GM18907 (cell line): ENCODE measurements at regions not wholly inside any gene's neighbourhood (a gene's known extent, or its start where the extent isn't known, plus 50 kb on each side); places are given as distances from the start of the nearest gene placed in this dataset.

Source experiments
- ATAC-seq: cut with Tn5 transposase; IDR thresholded peaks from one replicate; pipeline ENCODE4 v1.9.1; 2021; ENCODE audit warnings: mild to moderate bottlenecking, moderate library complexity; ENCODE audit not compliant: unreplicated experiment

DNA sequence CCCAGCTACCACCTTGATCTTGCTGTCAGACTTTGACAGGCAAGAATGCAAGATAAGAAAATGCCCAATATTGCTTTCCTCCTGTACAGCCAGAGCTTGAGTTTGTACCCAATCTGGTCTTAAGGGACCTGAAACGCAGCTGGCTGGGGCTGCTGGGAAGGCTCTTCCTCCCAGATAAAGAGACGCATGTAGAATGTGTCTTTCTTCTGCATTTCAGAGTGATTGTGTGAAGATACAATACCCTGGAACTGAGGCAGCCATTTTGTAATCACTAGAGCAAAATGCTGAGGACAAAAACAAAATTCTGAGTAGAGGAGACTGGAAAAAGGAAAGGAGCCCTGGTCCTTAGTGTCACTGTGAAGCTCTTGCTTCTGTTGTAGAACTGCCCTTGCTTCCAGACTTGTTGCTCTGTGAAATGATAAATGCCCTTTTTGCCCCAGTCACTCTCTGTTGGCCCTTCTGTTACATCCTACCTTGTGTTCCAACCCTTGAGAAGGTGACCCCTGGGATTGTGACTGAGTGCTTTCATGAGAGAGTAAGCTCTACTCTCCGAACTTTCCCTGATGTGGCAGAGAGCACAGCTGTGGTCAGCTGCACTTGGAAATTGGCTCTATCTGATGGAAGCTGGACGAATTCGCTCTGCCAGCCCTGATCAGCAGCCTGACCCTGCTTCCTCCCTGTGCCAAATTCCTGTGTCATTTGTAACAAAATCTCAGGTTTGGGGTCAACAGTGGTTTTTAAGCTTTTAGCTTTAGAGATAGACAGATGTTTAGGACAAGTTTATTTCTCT lies 137.4 kb upstream of the RBMS1 start:
- ATAC-seq, result no peak

DNA sequence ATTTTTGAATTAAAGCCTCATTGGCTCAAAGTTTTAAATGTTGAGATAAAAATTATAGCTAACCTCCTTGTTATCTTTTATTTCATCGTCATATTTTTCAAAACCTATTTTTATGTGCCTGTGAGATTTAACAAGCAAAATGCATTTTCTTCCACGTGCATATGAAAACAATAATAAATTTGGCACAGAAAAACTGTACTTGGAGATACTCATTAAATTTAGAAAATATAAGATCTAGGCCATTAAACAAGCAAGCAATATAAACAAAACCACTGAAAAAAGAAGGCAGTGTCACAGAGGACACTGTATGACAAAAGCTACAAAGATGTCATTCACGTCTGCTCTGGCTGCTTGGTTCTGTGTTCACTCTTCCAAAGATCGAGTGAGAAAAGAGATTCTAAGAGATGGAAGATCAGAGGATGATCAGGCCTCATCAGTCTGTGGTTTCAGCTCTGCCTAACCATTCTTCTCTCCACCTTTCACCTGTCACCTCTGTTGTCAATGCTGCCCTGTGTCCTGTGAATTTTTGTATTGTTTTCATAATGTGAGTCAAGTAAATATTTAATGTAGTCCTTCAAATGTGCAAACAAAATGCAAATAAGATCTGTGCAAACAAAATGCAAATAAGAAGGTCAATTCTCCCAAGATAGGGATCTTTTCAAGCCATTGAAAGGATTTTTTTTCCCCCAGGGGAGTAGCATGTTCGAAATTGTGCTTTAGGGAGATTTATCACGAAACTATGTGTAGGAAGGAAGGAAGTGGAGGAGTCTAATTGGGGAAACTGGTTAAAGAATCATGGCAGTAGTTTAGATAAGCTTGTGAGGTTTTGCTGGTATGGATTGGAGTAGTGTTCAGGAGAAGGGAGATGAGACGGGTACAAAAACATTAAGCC lies 138.7 kb upstream of the RBMS1 start:
- no peak for ATAC-seq

DNA sequence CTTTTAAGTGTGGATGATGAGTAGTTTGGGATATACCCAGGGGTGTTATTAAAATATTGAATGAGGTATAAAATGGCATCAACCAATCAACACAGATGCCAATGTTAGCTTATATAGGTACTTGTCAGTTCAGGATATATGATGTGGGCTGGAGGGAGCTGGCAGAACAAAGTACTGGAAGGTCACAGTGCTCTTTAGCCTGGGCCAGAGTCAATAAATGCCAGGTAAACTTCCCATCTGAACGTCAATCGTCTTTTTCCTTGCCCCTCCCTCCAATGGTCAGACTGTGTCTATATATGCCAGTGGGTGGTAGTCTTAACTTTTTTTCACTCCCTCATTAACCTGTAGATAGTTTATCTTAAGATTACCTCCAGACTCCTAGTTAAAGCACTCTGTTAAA lies 140.8 kb upstream of the RBMS1 start:
- no peak for ATAC-seq

DNA sequence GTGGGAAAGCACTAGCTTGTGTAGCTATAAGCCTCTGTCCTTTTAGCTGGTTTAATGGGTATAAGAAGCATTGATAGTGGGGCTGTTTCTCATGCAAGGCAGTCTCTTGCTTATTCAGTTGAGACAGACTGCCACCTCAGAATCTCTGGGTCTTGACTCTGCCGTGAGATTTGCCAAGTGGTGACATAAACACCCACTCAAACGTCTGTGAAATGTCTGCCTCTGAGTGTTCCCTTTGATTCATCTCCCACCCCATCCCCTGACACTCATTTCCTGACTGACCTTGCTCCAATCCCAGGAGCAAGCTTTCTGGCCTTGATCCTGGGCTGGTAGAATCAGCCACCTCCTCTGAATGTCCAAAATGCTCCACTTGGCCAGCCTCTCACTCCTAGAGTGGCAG lies 141.9 kb upstream of the RBMS1 start:
- no peak for ATAC-seq

DNA sequence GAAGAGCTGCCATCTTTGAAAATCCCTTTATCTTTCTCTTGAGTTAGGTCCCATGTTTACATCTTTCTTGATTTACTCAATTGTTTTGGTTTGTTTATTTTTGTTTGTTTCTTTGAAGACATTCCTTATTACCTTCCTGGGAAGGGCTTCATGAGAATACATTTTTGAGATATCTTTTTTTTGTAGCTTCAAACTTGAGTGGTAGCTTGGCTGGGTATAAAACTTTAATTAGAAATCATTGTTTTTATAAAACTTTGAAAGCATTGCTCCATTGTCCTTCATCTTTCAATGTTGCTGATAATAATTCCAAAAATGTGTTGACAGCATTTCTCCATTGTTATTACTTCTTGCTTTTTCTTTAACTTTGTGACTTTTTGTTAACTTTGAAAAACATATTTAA lies 145.9 kb upstream of the RBMS1 start:
- no peak for ATAC-seq

DNA sequence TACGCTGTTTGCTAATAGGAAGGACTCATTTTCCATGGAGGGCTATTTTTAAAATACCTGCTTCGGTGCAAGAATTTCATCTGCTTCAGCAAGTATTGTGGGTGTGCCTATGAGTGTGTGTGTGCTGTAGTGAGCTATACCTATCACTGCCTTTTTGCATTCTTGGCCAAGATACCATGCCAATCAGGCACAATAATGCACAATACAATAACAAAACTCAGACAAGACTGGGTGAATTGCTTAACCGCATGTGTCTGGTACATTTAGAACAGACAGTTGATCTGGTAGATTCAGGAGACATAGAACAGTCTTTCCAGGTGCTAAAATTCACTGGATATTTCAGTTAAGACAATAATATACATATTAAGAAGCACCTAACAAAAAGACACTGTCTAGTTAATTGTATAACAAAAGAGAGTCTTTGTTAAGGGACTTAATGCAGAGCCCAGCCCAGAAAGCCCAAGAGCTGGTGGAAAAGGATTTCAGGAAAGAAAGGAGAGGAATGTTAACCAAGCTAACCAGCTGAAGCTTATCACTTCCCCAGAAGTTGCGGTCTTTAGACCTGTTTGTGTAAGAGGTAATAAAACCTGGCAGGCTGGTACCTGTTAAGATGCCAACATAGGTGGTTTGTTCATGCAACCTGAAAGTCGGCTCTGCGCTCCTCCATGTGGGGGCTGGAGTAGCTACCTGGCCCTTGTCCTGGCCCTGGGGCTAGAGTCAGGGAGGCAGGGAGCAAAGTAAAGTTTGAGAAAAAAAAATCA lies 153.3 kb upstream of the RBMS1 start:
- no peak for ATAC-seq

DNA sequence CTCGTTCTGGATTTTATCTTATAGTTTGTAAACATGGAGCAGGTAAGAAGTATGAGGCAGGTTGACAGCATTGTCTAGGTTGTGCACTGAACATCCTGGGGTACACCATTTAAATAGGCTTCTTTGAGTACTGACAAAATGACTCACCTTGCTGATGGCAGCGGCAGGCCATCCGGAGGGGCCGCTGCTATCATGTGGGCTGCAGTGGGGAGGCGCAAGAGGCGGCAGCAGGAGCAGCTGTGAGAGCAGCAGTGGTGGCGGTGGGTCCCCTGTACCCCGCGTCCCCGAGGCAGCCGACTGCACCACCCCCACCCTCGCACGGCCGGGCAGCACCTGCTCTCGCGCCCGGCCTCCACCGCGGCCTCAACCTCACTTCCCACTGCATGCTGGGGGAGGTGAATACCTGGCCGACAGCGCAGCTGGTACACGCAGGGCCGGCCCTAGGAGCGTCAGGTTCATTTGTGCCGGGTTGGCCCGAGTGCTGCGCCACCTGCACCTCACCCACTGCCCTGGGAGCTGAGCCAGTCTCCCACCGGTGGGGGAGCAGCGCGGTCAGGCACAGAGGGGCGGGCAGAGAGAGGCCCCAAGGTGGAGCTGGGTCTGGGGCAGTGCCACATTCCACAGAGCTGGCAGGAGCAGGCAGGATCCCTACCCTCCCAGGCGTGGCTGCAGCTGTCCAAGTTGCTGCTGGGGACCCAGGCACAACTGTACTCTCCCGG lies 154.5 kb upstream of the RBMS1 start:
- ATAC-seq, result no peak

DNA sequence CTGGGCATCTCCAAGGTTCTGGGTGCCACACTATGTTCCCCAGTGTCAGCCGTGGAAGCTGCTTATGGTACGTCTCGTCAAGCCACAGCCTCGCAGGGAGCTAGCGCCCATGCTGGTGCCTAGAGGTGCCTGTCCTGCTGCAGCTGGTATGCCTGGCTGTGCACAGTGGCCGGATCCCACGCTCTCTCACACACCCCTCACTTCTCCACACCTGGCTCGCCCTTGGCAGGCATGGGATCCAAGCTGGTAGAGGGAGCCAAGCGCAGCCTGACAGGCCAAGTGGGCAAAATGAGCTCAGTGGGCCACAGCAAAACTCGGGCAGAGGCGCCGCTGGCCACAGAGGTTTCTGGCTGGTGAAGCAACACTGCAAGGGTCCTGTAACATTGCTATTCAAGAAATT lies 156.1 kb upstream of the RBMS1 start:
- ATAC-seq, result no peak

DNA sequence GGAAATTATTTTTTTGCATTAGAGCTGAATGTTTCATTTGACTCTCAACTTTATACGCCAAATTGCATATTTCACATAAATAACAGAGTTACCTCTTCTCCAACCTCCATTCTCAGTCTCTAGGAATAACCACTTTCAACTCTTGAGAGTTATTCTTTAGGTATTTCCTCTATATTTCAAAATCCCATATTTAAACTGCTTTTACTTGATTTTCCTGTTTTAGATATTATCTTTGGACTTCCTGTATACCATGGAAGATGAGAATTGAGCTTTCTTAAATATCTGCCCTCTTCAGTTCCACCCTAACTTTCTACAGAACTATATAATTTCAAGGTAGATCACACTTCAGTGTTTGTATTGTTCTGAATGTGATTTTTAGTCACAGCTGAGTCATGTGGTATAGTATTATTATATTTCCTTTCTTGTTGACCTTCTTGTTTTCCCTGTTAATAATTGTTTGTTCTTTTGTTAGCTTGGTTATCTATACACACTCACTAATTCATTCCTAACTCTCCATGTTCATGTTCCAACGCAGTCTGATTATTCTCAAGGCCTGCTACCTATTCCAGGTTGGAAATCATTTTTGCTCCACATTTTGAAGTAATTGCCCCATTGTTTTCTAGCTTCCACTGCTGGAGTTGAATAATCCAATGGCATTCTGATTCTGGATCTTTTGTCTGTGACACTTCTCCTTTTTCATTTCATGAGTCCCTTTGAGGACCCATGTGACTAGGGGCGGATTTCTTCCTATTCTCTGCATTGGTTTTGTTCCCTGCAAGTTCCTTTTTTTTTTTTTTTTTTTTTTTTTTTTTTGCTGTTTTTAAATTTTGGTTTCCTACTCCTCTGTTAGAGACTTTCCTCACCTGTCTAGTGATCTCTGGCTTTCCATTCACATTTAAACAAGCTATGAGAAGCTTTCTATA lies 156.8 kb upstream of the RBMS1 start:
- ATAC-seq, result no peak

DNA sequence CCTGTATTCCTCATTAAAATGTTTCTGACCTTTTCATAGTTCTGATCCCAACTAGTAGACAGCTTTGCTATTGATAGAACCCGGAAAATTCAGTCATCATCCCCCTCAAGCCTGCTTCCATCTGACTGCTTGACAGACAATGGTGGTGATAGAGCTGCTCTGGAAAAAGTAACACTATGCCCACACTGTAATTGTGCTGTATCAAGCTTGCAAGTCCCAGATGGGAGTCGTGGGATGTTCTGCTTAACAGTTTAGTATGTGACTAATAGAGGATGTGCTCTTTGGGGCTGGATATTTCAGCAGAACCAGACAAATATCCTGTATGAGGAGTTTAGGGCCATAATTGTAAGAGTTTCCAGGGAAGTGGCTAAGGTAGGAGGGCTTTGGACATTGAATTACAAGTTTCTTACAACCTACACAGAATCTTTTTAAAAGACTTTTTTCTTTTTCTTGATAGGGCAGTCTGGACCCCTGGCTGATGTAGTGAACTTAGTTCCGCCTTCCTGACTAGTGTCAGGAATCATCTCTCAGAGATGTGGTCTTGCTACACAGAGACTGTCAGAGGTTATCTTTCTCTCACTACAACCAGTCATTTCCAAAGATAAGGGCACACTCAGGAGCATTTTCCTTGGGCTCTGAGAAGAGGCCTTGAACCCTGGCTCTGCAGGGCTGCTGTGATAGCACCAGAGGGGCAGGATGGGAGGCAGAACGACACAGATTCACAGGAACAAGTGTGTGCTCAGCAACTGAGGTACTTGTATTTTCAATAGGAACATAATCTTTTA lies 158.0 kb upstream of the RBMS1 start:
- ATAC-seq, result peak; percentile 24

DNA sequence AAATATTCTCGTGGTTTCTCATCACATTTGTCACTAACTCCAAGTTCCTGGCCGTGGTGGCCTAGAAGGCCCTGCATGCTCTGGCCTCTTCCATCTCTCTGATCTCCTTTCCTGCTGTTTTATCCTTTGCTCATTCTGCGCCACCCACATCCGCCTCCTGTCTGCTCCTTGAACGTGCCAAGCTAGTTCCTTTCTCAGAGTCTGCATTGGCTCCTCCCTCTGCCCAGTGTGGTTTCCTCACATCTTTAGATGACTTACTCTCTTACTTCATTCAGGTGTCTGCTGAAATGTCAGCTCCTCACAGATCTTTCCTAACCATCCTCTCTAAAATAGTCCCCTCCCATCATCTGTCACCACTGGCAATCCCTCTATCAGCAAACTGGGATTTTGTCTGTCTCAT lies 158.6 kb upstream of the RBMS1 start:
- ATAC-seq, result peak; percentile 89

DNA sequence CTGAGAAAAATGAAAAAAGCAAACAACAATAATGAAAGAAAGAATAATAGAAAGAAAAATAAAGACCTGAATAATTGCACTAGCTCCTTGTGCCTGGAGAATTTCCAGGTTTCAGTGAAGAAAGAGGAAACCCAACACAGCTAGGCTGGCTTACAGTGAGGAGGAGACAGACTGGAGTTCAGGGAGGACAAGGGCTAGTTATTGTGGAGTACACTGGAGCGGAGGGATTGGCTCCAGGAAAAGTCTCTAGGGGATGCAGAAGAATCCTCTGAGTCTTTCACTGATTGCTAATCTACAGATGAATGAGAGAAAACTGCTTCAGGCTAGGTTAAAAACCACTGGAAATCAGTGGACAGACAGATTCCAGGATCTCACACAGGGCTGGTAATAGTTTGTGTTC lies 163.6 kb upstream of the RBMS1 start:
- no peak for ATAC-seq

DNA sequence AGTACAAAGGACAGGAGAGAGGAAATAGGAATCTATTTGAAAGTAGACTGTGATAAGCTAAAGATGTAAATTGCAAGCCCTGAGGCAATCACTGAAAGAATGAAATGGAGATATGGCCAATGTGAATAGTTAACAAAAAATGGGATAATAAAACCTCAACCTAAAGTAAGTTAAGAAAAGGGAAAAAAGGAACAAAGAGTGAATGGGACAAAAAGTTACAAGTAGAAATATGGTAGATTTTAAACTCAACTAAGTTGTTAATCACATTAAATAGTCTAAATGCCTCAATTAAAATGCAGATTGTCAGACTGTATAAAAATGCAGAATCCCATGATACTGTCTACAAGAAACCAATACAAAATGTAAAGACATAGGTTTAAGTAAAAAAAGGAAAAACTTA lies 165.2 kb upstream of the RBMS1 start:
- no peak for ATAC-seq

DNA sequence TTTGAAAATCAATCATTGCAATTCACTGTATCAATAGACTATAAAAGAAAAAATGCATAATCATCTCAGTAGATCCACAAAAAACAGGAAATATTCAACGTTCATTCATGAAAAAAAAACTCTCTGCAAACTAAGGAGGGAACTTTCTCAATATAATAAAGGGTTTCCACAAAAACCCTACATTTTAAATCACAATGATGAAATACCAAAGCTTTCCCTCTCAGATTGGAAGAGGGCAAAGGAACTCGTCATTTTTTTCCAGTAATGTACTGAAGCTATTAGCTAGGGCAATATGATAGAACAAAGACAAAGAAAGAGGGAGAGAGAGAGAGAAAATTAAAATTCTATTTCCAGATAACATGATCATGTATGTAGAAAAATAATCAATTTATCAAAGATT lies 167.1 kb upstream of the RBMS1 start:
- no peak for ATAC-seq

DNA sequence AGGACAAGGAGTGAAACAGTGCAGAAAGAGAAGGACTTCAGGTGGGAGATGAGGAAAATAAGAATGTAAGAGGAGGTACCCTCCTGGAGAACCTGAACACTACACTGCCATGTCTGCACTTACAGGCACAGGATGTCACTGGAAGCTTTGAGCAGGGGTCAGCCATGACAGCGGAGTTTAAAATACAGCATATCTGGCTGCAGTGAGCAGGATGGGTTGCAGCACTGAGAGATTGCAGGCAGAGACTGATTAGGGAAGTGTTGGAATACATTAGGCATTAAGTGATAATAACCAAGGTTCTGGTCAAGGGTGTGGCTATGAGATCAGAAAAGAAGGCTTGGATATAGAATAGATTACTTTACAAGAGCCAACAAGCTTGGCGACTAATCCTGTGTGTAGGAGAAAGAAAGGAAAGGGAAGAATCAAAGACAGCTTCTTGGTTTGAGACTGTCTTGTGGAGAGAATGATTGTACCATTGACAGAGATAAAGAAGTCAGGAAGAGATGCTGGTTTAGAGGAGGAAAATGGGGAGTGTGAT lies 171.1 kb upstream of the RBMS1 start:
- no peak for ATAC-seq

DNA sequence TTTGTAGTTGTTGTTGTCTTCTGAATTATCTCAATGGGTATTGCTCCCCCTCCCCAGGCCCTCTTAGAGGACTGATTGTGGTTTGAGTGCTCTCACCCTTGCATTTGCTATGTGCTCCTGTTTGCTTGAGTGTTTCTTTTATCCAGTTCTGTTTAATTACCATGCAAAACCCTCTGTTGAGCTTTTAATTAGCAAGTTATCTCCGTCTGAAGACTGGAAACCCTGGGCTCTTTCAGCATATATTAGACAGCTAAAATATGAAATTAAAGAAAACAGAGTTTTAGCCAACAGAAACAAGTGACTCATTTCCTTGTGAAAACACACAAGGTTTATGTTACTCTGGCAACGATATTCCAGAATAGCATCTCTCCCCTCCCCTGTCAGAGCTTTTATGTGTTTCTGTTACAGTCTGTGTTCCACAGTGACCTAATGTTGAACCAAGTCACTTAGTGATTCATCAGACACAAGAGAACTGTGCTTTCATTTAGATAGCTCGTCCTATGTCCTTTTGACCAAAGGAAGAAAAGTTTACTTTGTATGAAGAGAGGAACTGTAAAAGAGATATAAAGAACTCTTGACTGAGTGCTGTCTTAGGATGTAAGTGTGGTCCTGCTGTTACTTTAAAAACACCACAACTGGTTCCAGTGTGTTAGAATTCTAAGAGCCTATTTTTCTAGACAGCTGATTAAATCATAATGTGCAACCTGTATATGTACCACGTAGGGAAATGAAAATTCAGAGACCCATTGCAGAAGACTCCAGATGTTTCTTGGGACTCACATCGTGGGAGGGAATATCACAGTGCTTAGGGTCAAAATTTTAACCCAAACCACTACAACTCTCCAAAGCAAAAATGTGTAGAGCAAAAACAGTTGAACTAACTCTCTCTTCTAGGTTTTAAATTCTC lies 172.8 kb upstream of the RBMS1 start:
- ATAC-seq, result peak; percentile 71

DNA sequence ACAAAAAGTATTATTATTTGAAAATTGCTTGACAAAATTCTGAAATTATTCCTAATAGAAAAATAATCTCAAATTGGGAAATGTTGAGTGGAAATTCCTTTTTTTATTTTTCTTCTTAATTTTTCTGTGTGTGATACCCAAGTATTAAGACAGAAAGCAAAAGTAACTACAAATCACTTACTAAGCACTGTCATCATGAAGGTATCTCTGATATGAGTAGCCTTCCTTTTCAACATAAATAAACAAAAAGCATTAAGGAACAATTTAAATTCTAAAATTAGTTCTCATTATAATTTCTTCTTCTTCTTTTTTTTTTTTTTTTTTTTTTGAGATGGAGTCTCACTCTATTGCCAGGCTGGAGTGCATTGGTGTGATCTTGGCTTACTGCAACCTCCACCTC lies 174.2 kb upstream of the RBMS1 start:
- no peak for ATAC-seq

DNA sequence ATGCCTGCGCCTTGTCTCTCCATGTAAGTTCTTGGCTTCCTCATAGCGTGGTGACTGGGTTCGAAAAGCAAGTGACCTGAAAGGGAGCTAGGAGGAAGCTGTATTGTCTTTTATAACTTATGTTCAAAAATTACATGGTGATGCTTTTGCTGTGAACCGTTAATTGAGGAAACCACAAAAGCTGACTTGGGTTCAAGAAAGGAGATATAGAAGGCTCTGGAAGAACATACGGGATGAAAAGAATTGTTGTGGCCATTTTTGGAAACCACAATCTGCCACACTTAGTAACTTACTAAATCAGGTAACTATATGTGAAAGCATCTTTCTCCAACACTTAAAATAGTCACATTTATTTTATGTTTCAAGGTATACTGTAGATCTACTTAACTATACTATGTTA lies 177.0 kb upstream of the RBMS1 start:
- ATAC-seq, result no peak
